ENCODE measurements at regions not wholly inside any gene's neighbourhood (a gene's known extent, or its start where the extent isn't known, plus 50 kb on each side); places are given as distances from the start of the nearest gene placed in this dataset.

DNA sequence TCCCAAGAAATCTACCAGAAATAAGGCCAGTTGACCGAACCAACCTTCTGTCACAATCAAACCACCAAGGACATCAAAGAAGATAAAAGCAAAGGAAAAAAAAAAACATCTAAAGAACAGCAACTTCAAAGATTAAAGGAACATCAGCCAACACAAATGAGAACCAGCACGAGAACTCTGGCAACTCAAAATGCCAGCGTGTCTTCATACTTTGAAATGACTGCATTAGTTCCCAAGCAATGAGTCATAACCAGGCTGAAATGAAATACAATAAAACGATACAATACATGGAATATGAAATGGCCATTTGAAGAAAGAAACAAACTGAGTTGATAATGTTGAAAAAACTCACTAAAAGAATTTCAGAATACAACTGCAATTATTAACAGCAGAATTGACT lies 611.6 kb upstream of the GRIA3 start:
- Mint-ChIP-seq H3K27me3 (ENCODE audit: insufficient read depth) (no peaks in the 10 kb centered on the region), H3K4me3 (no peak overlapping the region; the same call in 1 of the 2 replicates), H3K27ac (peak overlapping the region; percentile 74), H3K36me3 (ENCODE audit: low read depth) (peaks cover 18% of the 10 kb centered on the region; the same call in 1 of the 2 replicates), H3K4me1 (ENCODE audit: low read depth) (peaks cover 57% of the 10 kb centered on the region), H3K9me3 (peaks cover 7% of the 10 kb centered on the region; the same call in 1 of the 2 replicates)
- TF ChIP-seq, protein P1, sequence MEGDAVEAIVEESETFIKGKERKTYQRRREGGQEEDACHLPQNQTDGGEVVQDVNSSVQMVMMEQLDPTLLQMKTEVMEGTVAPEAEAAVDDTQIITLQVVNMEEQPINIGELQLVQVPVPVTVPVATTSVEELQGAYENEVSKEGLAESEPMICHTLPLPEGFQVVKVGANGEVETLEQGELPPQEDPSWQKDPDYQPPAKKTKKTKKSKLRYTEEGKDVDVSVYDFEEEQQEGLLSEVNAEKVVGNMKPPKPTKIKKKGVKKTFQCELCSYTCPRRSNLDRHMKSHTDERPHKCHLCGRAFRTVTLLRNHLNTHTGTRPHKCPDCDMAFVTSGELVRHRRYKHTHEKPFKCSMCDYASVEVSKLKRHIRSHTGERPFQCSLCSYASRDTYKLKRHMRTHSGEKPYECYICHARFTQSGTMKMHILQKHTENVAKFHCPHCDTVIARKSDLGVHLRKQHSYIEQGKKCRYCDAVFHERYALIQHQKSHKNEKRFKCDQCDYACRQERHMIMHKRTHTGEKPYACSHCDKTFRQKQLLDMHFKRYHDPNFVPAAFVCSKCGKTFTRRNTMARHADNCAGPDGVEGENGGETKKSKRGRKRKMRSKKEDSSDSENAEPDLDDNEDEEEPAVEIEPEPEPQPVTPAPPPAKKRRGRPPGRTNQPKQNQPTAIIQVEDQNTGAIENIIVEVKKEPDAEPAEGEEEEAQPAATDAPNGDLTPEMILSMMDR (IDR thresholded peaks at IDR 0.05): no peak
- DNase-seq: peak; percentile 32

DNA sequence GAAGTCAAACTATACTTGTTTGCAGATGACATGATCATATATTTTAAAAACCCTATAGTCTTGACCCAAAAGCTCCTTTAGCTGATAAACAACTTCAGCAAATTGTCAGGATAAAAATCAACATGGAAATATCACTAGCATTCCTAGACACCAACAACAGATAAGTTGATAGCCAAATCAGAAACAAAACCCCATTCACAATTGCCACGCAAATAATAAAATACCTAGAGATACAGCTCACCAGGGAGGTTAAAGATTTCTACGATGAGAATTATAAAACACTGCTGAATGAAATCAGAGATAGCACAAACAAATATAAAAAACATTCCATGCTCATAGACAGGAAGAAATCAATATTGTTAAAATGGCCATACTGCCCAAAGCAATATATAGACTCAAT lies 605.0 kb upstream of the GRIA3 start:
- H3K27me3 Mint-ChIP-seq (ENCODE audit: insufficient read depth): no peaks in the 10 kb centered on the region
- H3K4me3 Mint-ChIP-seq: peak overlapping the region; percentile 2; the same call in 1 of the 2 replicates
- H3K4me1 Mint-ChIP-seq (ENCODE audit: low read depth): peaks cover 80% of the 10 kb centered on the region
- peaks cover 4% of the 10 kb centered on the region for H3K9me3 Mint-ChIP-seq
- H3K36me3 Mint-ChIP-seq (ENCODE audit: low read depth): peaks cover 11% of the 10 kb centered on the region
- DNase-seq: no peak
- H3K27ac Mint-ChIP-seq: peak overlapping the region; percentile 20
- TF ChIP-seq, protein P1 (IDR thresholded peaks at IDR 0.05): no peak

DNA sequence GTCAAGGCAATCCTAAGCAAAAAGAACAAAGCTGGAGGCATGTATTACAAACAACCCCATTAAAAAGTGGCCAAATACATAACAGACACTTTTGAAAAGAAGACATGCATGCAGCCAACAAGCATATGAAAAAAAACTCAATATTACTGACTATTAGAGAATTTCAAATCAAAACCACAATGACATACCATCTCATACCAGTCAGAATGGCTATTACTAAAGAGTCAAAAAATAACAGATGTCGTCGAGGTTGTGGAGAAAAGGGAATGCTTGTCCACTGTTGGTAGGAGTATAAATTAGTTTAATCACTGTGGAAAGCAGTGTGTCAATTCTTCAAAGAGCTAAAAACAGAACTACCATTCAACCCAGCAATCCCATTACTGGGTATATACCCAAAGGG lies 604.6 kb upstream of the GRIA3 start:
- peak overlapping the region; percentile 70 for H3K27ac Mint-ChIP-seq
- H3K9me3 Mint-ChIP-seq: peaks cover 4% of the 10 kb centered on the region; the same call in 1 of the 2 replicates
- H3K27me3 Mint-ChIP-seq (ENCODE audit: insufficient read depth): no peaks in the 10 kb centered on the region
- peaks cover 84% of the 10 kb centered on the region for H3K4me1 Mint-ChIP-seq (ENCODE audit: low read depth)
- DNase-seq: peak; percentile 55
- H3K4me3 Mint-ChIP-seq: no peak overlapping the region
- TF ChIP-seq, protein P1 (IDR thresholded peaks at IDR 0.05): no peak
- H3K36me3 Mint-ChIP-seq (ENCODE audit: low read depth): peaks cover 10% of the 10 kb centered on the region

DNA sequence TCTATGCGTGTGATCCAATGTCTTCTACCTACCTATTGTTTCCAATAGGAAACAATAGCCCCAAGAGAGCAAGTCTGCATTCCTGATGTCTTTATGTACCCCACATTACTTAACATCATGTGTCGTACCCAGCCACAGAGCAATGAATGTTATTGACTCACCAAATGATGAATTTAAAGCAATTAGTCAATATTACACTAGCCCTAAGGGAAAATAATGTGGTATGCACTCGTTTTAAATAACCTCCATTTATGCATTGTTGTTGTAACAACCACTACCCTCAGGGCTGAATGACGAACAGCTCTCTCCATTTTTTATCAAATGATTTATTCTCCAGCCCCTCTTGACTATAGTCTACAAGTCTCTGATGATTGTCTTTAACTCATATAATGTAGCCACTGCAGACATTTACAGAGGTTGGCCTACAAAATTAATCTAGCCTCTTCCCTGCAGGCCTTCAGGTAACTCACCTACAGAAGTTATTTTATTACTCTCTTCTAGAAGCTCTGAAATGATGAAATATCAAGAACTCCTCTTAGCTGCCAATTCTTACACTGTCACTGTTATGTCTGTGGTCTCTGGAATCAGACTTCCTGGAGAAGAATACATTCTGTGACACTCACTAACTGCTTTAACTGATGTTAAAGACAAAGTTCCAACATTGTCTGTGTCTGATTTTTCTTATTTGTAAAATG lies 601.7 kb upstream of the GRIA3 start:
- peak; percentile 69 for DNase-seq

DNA sequence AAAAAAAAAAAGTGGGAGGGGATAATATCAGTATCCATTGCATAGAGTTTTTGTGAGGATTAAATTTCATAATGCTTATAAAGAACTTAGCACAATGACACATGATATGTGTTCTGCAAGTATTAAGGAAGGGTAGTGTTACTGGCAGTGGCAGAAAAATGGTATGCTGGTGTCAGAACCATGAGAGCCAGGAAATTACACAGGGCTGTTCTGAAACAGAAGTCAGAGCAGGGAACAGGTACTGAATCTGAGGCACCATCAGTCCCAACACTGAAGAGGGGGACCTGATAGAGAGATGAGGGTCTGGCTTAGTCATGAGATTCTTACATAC lies 601.1 kb upstream of the GRIA3 start:
- TF ChIP-seq, protein P1 (IDR thresholded peaks at IDR 0.05): no peak
- H3K4me3 Mint-ChIP-seq: no peak overlapping the region
- peaks cover 4% of the 10 kb centered on the region; the same call in 1 of the 2 replicates for H3K9me3 Mint-ChIP-seq
- no peak for DNase-seq
- H3K36me3 Mint-ChIP-seq (ENCODE audit: low read depth): peaks cover 5% of the 10 kb centered on the region
- H3K27ac Mint-ChIP-seq: peak overlapping the region; percentile 65
- peaks cover 80% of the 10 kb centered on the region for H3K4me1 Mint-ChIP-seq (ENCODE audit: low read depth)
- H3K27me3 Mint-ChIP-seq (ENCODE audit: insufficient read depth): no peaks in the 10 kb centered on the region; the same call in 1 of the 2 replicates

More for the DNA sequence above, 601.7 kb upstream of the GRIA3 start:
- Mint-ChIP-seq H3K36me3 (ENCODE audit: low read depth) (peaks cover 5% of the 10 kb centered on the region), H3K27ac (peak overlapping the region; percentile 65), H3K27me3 (ENCODE audit: insufficient read depth) (no peaks in the 10 kb centered on the region; the same call in 1 of the 2 replicates), H3K4me1 (ENCODE audit: low read depth) (peaks cover 81% of the 10 kb centered on the region), H3K9me3 (peaks cover 4% of the 10 kb centered on the region; the same call in 1 of the 2 replicates), H3K4me3 (no peak overlapping the region)
- TF ChIP-seq, protein P1 (IDR thresholded peaks at IDR 0.05): no peak
